HepG2 (cell line): ENCODE measurements at regions not wholly inside any gene's neighbourhood (a gene's known extent, or its start where the extent isn't known, plus 50 kb on each side); places are given as distances from the start of the nearest gene placed in this dataset.
A peak's percentile ranks its signal among the peaks of the same experiment; 100 is the strongest.

Experiments
- ATF1 ChIP-seq: IDR thresholded peaks from 2 replicates; pipeline ENCODE4 v1.6.1; 2016; ENCODE audit warnings: mild to moderate bottlenecking, control low read depth
- ATRX ChIP-seq: sonication (generic); formaldehyde crosslinking; IDR thresholded peaks from 2 replicates; pipeline ENCODE4 v1.4.0; 2020; ENCODE audit warnings: missing genetic modification reagents, borderline replicate concordance
- FOXP1 ChIP-seq, 2 experiments: fragments of 450-650 bp in 1 of 2; IDR thresholded peaks; 2 replicates each; pipeline ENCODE4 v1.6.1; 2017 to 2018; ENCODE audit warnings: antibody characterized with exemption in 1 of 2
- HIVEP1 ChIP-seq: sonication (generic); formaldehyde crosslinking; IDR thresholded peaks from 2 replicates; pipeline ENCODE4 v1.4.0; 2020; ENCODE audit warnings: mild to moderate bottlenecking, missing genetic modification reagents
- JUN ChIP-seq: sonication (generic); formaldehyde crosslinking; IDR thresholded peaks from 2 replicates; pipeline ENCODE4 v1.4.0; 2020; ENCODE audit warnings: mild to moderate bottlenecking, missing genetic modification reagents
- KDM3A ChIP-seq: IDR thresholded peaks from 2 replicates; pipeline ENCODE4 v1.6.1; 2018; ENCODE audit warnings: low read depth, missing compliant biosample characterization
- KDM6A ChIP-seq: IDR thresholded peaks from 2 replicates; pipeline ENCODE4 v1.6.1; 2016; ENCODE audit warnings: low read depth
- MIXL1 ChIP-seq: IDR thresholded peaks from 2 replicates; pipeline ENCODE4 v1.6.1; 2016
- NFIC ChIP-seq: IDR thresholded peaks from 2 replicates; pipeline ENCODE4 v1.6.1; 2012; ENCODE audit warnings: mild to moderate bottlenecking, low read length, inconsistent platforms
- NR2F6 ChIP-seq, 2 experiments: IDR thresholded peaks; 2 replicates each; pipeline ENCODE4 v1.6.1; 2016; ENCODE audit warnings: antibody characterized with exemption in 1 of 2, mild to moderate bottlenecking in 1 of 2
- SNAPC2 ChIP-seq: sonication (generic); formaldehyde crosslinking; IDR thresholded peaks from 2 replicates; pipeline ENCODE4 v1.8.1; 2022; ENCODE audit warnings: mild to moderate bottlenecking, missing genetic modification reagents
- TAF15 ChIP-seq: fragments of 200-400 bp; formaldehyde crosslinking; IDR thresholded peaks from one replicate; pipeline ENCODE4 v1.6.1; 2018; ENCODE audit warnings: mild to moderate bottlenecking, low read depth, low read length; ENCODE audit not compliant: poor library complexity, severe bottlenecking
- TP53 ChIP-seq: sonication (generic); formaldehyde crosslinking; conservative IDR thresholded peaks from 2 replicates; pipeline ENCODE4 v1.4.0; 2020; ENCODE audit warnings: missing genetic modification reagents
- ZKSCAN5 ChIP-seq: sonication (generic); formaldehyde crosslinking; IDR thresholded peaks from 2 replicates; pipeline ENCODE4 v1.5.1; 2020; ENCODE audit warnings: mild to moderate bottlenecking, missing genetic modification reagents
- ZNF274 ChIP-seq: sonication (generic); formaldehyde crosslinking; IDR thresholded peaks from 2 replicates; pipeline ENCODE4 v1.5.1; 2020; ENCODE audit warnings: mild to moderate bottlenecking, missing genetic modification reagents
- ZNF331 ChIP-seq: sonication (generic); formaldehyde crosslinking; IDR thresholded peaks from 2 replicates; pipeline ENCODE4 v1.4.0; 2020; ENCODE audit warnings: missing genetic modification reagents
- ZNF788 ChIP-seq: sonication (generic); formaldehyde crosslinking; IDR thresholded peaks from 2 replicates; pipeline ENCODE4 v1.5.0; 2020; ENCODE audit warnings: mild to moderate bottlenecking, missing genetic modification reagents, borderline replicate concordance
- ZNF800 ChIP-seq: sonication (generic); formaldehyde crosslinking; IDR thresholded peaks from 2 replicates; pipeline ENCODE4 v1.4.0; 2020; ENCODE audit warnings: missing genetic modification reagents
- TF ChIP-seq, protein P1 (sequence below): sonication (generic); formaldehyde crosslinking; IDR thresholded peaks from 2 replicates; pipeline ENCODE4 v1.4.0; 2020; ENCODE audit warnings: missing genetic modification reagents, borderline replicate concordance
- TF ChIP-seq, protein P2 (sequence below): sonication (generic); IDR thresholded peaks from 2 replicates; pipeline ENCODE4 v1.6.1; 2016; ENCODE audit warnings: low read depth, borderline replicate concordance
- TF ChIP-seq, protein P3 (sequence below): IDR thresholded peaks from 2 replicates; pipeline ENCODE4 v1.6.1; 2016; ENCODE audit warnings: low read depth
- TF ChIP-seq, protein P4 (sequence below): sonication (generic); formaldehyde crosslinking; IDR thresholded peaks from 2 replicates; pipeline ENCODE4 v1.8.0; 2022; ENCODE audit warnings: missing genetic modification reagents, low read depth, mild to moderate bottlenecking, borderline replicate concordance

DNA sequence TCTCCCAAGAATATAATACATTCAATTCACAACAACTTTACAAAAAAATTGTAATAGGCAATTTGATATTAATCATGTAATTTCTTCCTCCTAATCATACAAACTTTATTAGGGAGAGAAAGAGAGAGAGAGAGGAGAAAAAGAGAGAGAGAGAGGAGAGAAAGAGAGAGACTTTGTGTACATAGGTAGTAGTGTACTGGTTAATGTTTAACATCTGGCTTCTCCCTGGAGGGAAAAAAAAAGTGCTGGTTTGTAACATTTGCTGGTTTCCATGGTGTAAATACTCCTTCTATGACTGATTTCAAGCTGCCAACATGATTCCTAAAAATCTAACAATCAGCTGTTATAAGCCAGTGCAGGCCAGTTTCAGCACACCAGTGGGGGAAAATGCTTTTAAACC is 98.0 kb upstream of the ARHGEF26 start (continued):
- TF ChIP-seq ZNF800 (CRISPR knock-in tag) (peak; percentile 36; the same call in 1 of the 2 replicates), JUN (CRISPR knock-in tag) (no peak), ZNF331 (0 out of 2 replicates have a peak, but pooled peaks have one; percentile 18), NFIC (peak; percentile 22; the same call in 1 of the 2 replicates), FOXP1 (IDR thresholded peaks at IDR 0.05) (peak; percentile 56; the same call in 1 of the 2 replicates), FOXP1 (CRISPR knock-in tag; IDR thresholded peaks at IDR 0.05) (peak; percentile 79; the same call in 1 of the 2 replicates), NR2F6 (IDR thresholded peaks at IDR 0.05) (0 out of 2 replicates have a peak, but pooled peaks have one; percentile 16), NR2F6 (CRISPR knock-in tag; IDR thresholded peaks at IDR 0.05) (0 out of 2 replicates have a peak, but pooled peaks have one; percentile 12), KDM6A (CRISPR knock-in tag) (0 out of 2 replicates have a peak, but pooled peaks have one; percentile 28), ATRX (CRISPR knock-in tag) (no peak), MIXL1 (CRISPR knock-in tag) (peak; percentile 42; the same call in 1 of the 2 replicates), HIVEP1 (CRISPR knock-in tag) (no peak), TAF15 (no peak), ZKSCAN5 (no peak), KDM3A (CRISPR knock-in tag) (no peak), TP53 (CRISPR knock-in tag) (0 out of 2 replicates have a peak, but pooled peaks have one; percentile 58), SNAPC2 (CRISPR knock-in tag) (no peak), ZNF274 (CRISPR knock-in tag) (no peak), ATF1 (CRISPR knock-in tag) (no peak), ZNF788 (CRISPR knock-in tag) (no peak)
- TF ChIP-seq, protein P1, sequence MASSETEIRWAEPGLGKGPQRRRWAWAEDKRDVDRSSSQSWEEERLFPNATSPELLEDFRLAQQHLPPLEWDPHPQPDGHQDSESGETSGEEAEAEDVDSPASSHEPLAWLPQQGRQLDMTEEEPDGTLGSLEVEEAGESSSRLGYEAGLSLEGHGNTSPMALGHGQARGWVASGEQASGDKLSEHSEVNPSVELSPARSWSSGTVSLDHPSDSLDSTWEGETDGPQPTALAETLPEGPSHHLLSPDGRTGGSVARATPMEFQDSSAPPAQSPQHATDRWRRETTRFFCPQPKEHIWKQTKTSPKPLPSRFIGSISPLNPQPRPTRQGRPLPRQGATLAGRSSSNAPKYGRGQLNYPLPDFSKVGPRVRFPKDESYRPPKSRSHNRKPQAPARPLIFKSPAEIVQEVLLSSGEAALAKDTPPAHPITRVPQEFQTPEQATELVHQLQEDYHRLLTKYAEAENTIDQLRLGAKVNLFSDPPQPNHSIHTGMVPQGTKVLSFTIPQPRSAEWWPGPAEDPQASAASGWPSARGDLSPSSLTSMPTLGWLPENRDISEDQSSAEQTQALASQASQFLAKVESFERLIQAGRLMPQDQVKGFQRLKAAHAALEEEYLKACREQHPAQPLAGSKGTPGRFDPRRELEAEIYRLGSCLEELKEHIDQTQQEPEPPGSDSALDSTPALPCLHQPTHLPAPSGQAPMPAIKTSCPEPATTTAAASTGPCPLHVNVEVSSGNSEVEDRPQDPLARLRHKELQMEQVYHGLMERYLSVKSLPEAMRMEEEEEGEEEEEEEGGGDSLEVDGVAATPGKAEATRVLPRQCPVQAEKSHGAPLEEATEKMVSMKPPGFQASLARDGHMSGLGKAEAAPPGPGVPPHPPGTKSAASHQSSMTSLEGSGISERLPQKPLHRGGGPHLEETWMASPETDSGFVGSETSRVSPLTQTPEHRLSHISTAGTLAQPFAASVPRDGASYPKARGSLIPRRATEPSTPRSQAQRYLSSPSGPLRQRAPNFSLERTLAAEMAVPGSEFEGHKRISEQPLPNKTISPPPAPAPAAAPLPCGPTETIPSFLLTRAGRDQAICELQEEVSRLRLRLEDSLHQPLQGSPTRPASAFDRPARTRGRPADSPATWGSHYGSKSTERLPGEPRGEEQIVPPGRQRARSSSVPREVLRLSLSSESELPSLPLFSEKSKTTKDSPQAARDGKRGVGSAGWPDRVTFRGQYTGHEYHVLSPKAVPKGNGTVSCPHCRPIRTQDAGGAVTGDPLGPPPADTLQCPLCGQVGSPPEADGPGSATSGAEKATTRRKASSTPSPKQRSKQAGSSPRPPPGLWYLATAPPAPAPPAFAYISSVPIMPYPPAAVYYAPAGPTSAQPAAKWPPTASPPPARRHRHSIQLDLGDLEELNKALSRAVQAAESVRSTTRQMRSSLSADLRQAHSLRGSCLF, result no peak
- TF ChIP-seq, protein P2, sequence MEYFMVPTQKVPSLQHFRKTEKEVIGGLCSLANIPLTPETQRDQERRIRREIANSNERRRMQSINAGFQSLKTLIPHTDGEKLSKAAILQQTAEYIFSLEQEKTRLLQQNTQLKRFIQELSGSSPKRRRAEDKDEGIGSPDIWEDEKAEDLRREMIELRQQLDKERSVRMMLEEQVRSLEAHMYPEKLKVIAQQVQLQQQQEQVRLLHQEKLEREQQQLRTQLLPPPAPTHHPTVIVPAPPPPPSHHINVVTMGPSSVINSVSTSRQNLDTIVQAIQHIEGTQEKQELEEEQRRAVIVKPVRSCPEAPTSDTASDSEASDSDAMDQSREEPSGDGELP, result peak; percentile 53; the same call in 1 of the 2 replicates
- TF ChIP-seq, protein P3, sequence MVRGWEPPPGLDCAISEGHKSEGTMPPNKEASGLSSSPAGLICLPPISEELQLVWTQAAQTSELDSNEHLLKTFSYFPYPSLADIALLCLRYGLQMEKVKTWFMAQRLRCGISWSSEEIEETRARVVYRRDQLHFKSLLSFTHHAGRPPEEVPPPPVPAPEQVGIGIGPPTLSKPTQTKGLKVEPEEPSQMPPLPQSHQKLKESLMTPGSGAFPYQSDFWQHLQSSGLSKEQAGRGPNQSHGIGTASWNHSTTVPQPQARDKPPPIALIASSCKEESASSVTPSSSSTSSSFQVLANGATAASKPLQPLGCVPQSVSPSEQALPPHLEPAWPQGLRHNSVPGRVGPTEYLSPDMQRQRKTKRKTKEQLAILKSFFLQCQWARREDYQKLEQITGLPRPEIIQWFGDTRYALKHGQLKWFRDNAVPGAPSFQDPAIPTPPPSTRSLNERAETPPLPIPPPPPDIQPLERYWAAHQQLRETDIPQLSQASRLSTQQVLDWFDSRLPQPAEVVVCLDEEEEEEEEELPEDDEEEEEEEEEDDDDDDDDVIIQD (CRISPR knock-in tag), result peak; percentile 37; the same call in 1 of the 2 replicates
- TF ChIP-seq, protein P4, sequence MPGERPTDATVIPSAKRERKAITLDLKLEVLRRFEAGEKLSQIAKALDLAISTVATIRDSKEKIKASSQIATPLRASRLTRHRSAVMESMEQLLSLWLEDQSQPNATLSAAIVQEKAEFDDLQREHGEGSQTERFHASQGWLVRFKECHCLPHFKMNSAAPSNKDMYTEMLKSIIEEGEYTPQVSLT (CRISPR knock-in tag), result no peak
